DOHH2 (cell line): ENCODE measurements at regions not wholly inside any gene's neighbourhood (a gene's known extent, or its start where the extent isn't known, plus 50 kb on each side); places are given as distances from the start of the nearest gene placed in this dataset.

Experiments
- H3F3A ChIP-seq: fragments of 200-600 bp; sonication (generic), shearing (Covaris generic); 2 replicates; pipeline ENCODE4 v1.6.0; 2016; ENCODE audit warnings: antibody characterized with exemption, mild to moderate bottlenecking; ENCODE audit not compliant: control insufficient read depth, insufficient read depth
- H3K27ac ChIP-seq: fragments of 200-600 bp; sonication (generic); 2 replicates; pipeline ENCODE4 v1.5.1; 2014; ENCODE audit warnings: low read depth, mild to moderate bottlenecking, low read length, moderate library complexity
- H3K27me3 ChIP-seq: fragments of 200-600 bp; sonication (generic); 2 replicates; pipeline ENCODE4 v1.6.1; 2014; ENCODE audit warnings: mild to moderate bottlenecking, low read length, mixed read lengths; ENCODE audit not compliant: control insufficient read depth
- H3K36me3 ChIP-seq: fragments of 200-600 bp; sonication (generic); 2 replicates; pipeline ENCODE4 v1.6.1; 2014; ENCODE audit warnings: mild to moderate bottlenecking, low read length, moderate library complexity, mixed read lengths; ENCODE audit not compliant: control insufficient read depth
- H3K4me1 ChIP-seq: fragments of 200-600 bp; sonication (generic); 2 replicates; pipeline ENCODE4 v1.6.1; 2014; ENCODE audit warnings: mild to moderate bottlenecking, low read length, mixed read lengths; ENCODE audit not compliant: control insufficient read depth
- H3K4me2 ChIP-seq: fragments of 200-600 bp; sonication (generic); 2 replicates; pipeline ENCODE4 v1.6.0; 2014; ENCODE audit warnings: mild to moderate bottlenecking, low read length, moderate library complexity
- H3K4me3 ChIP-seq: fragments of 200-600 bp; sonication (generic); 2 replicates; pipeline ENCODE4 v1.5.1; 2014; ENCODE audit warnings: mild to moderate bottlenecking, low read length, mixed read lengths
- H3K79me2 ChIP-seq: fragments of 200-600 bp; sonication (generic); 2 replicates; pipeline ENCODE4 v1.6.1; 2014; ENCODE audit warnings: mild to moderate bottlenecking, low read length, mixed read lengths; ENCODE audit not compliant: control insufficient read depth
- H3K9me2 ChIP-seq: fragments of 200-600 bp; sonication (generic); replicated peaks from 2 replicates; pipeline ENCODE4 v1.6.1; 2014; ENCODE audit warnings: mild to moderate bottlenecking, low read length, mixed read lengths; ENCODE audit not compliant: control insufficient read depth
- H3K9me3 ChIP-seq: fragments of 200-600 bp; sonication (generic); 2 replicates; pipeline ENCODE4 v1.6.1; 2014; ENCODE audit warnings: antibody characterized with exemption, low read length, mixed read lengths; ENCODE audit not compliant: control insufficient read depth, insufficient read depth
- H4K20me1 ChIP-seq: fragments of 200-600 bp; sonication (generic); 2 replicates; pipeline ENCODE4 v1.6.0; 2014; ENCODE audit warnings: low read depth, mild to moderate bottlenecking, antibody characterized with exemption, low read length, moderate library complexity; ENCODE audit not compliant: control insufficient read depth, insufficient read depth
- EZH2phosphoT487 ChIP-seq: fragments of 200-600 bp; sonication (generic); IDR thresholded peaks from 2 replicates; pipeline ENCODE4 v1.6.1; 2017; ENCODE audit warnings: borderline replicate concordance, mild to moderate bottlenecking, antibody characterized with exemption, low read length, moderate library complexity, mixed read lengths
- TF ChIP-seq, protein P1 (sequence below): fragments of 200-600 bp; sonication (generic); IDR thresholded peaks from one replicate; pipeline ENCODE4 v1.5.1; 2014; ENCODE audit warnings: antibody characterized with exemption, mild to moderate bottlenecking, low read depth, low read length; ENCODE audit not compliant: poor library complexity, severe bottlenecking

DNA sequence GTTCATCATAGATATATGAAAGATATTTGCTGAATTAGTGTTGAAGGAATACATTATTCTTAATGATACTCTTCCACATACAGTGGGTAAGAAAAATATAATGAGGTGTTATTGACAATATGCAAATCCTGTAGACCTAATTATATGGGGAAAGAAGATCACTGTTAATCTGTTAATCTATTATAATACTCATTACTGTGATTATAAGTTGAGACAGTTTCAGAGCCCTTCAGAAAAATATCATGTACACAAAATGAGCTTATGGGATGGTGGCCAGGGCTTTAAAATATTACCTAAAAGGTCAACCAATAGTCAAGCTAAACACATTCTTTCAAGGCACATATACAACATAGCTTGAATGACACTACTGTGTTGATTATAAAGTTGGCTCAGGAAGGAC is 163.5 kb downstream of the NOL4 start:
- Histone ChIP-seq H4K20me1 (no peaks in the 10 kb centered on the region), H3K9me3 (0 out of 2 replicates have a peak, but pooled peaks cover 2% of the 10 kb centered on the region), H3F3A (no peaks in the 10 kb centered on the region), H3K79me2 (no peaks in the 10 kb centered on the region), H3K36me3 (no peaks in the 10 kb centered on the region), H3K4me3 (no peak overlapping the region), H3K27me3 (no peaks in the 10 kb centered on the region), H3K9me2 (no peaks in the 10 kb centered on the region), H3K4me2 (no peak overlapping the region), H3K27ac (no peak overlapping the region), H3K4me1 (peaks cover 4% of the 10 kb centered on the region; the same call in 1 of the 2 replicates)
- TF ChIP-seq, protein P1, sequence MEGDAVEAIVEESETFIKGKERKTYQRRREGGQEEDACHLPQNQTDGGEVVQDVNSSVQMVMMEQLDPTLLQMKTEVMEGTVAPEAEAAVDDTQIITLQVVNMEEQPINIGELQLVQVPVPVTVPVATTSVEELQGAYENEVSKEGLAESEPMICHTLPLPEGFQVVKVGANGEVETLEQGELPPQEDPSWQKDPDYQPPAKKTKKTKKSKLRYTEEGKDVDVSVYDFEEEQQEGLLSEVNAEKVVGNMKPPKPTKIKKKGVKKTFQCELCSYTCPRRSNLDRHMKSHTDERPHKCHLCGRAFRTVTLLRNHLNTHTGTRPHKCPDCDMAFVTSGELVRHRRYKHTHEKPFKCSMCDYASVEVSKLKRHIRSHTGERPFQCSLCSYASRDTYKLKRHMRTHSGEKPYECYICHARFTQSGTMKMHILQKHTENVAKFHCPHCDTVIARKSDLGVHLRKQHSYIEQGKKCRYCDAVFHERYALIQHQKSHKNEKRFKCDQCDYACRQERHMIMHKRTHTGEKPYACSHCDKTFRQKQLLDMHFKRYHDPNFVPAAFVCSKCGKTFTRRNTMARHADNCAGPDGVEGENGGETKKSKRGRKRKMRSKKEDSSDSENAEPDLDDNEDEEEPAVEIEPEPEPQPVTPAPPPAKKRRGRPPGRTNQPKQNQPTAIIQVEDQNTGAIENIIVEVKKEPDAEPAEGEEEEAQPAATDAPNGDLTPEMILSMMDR, result no peak
- no peak for TF ChIP-seq EZH2phosphoT487

DNA sequence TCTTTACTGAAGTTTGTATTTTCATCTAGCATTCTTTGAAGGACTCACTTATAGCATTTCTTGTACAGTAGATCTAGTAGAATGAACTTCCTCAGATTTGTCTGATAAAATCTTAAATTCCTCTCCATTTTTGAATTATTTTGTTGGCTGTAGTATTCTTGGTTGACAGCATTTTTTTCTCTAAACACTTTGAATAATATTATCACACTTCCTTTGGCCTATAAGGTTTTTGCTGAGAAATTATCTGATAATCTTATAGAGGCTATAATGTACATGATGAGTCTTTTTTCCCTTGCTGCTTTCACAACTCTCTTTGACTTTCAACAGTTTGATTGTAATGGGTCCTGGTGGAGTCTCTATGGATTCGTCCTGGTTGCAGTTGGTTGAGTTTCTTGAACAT is 169.5 kb downstream of the NOL4 start:
- Histone ChIP-seq H3K4me3 (no peak overlapping the region), H4K20me1 (no peaks in the 10 kb centered on the region)

DNA sequence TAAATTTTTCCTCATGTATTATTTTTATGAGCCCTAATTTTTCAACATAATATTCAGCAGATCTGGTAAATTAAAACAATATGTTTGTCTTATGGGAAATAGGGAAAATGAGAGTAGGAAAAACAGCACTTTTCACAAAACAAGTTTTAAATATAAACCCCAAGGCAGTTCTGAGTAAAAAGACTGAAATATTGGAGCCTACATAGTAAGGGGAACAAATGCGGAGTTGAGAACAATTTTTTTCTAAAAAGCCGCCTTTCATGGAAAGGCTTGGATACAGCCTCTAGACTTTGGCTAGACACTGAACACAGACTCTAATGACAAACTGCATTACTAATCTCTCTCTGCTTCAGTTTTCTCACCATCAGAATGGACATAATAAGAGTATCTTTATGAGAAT is 174.1 kb downstream of the NOL4 start:
- H3K79me2 ChIP-seq, result no peaks in the 10 kb centered on the region
- no peaks in the 10 kb centered on the region for H3K36me3 ChIP-seq
- H3K4me2 ChIP-seq, result no peak overlapping the region
- H3K4me1 ChIP-seq, result no peaks in the 10 kb centered on the region
- H3K4me3 ChIP-seq, result no peak overlapping the region
- no peaks in the 10 kb centered on the region for H4K20me1 ChIP-seq
- H3K9me2 ChIP-seq, result no peaks in the 10 kb centered on the region
- TF ChIP-seq, protein P1, result no peak
- no peak for TF ChIP-seq EZH2phosphoT487
- no peaks in the 10 kb centered on the region for H3F3A ChIP-seq
- H3K27ac ChIP-seq, result no peak overlapping the region
- H3K9me3 ChIP-seq, result no peaks in the 10 kb centered on the region
- no peaks in the 10 kb centered on the region for H3K27me3 ChIP-seq

More for the DNA sequence above, 169.5 kb downstream of the NOL4 start:
- Histone ChIP-seq H3K4me2 (no peak overlapping the region), H3K36me3 (no peaks in the 10 kb centered on the region), H3K9me3 (0 out of 2 replicates have a peak, but pooled peaks cover 2% of the 10 kb centered on the region), H3F3A (no peaks in the 10 kb centered on the region), H3K4me1 (peaks cover 3% of the 10 kb centered on the region; the same call in 1 of the 2 replicates), H3K27me3 (no peaks in the 10 kb centered on the region), H3K79me2 (no peaks in the 10 kb centered on the region), H3K27ac (no peak overlapping the region), H3K9me2 (no peaks in the 10 kb centered on the region)
- TF ChIP-seq, protein P1, result no peak
- no peak for TF ChIP-seq EZH2phosphoT487
